ENCODE measurements at regions not wholly inside any gene's neighbourhood (a gene's known extent, or its start where the extent isn't known, plus 50 kb on each side); places are given as distances from the start of the nearest gene placed in this dataset.

- 68 to 76% (median 70%) methylated on average over 4 of the region's 4 CpGs for WGBS, 5 donors
- no peak for DNase-seq
- Histone ChIP-seq H3K4me3 (no peak overlapping the region), H3K27ac (no peak overlapping the region), H3K9me3 (no peaks in the 10 kb centered on the region), H3K36me3 (no peaks in the 10 kb centered on the region), H3K4me1 (no peaks in the 10 kb centered on the region), H3K27me3 (replicated peaks in 1 of 7) (peaks cover 0 to 8% (median 0%) of the 10 kb centered on the region in 7 donors)
- intact Hi-C loops (cut with DNase I; ENCODE audit: low total_unique reads): no loop called here
- TF ChIP-seq POLR2AphosphoS5 (IDR thresholded peaks at IDR 0.05): no peak
- peak in 4 of 11 experiments; percentile 18 to 37 (median 26) for TF ChIP-seq CTCF (IDR thresholded peaks at IDR 0.05 in 8 of 11, conservative IDR thresholded peaks at IDR 0.05 in 3 of 11)
These were observed 127.7 kb downstream of the MTHFS start for GRCh38 chr15:79769069-79769481.

- 82 to 89% (median 83%) methylated on average over 11 of the region's 11 CpGs for WGBS, 5 donors
- TF ChIP-seq POLR2A (IDR thresholded peaks at IDR 0.05): no peak
- TF ChIP-seq CTCF (IDR thresholded peaks at IDR 0.05 in 8 of 11, conservative IDR thresholded peaks at IDR 0.05 in 3 of 11): no peak
- no peak for TF ChIP-seq POLR2AphosphoS5 (IDR thresholded peaks at IDR 0.05)
- Histone ChIP-seq H3K27ac (no peak overlapping the region), H3K4me3 (no peak overlapping the region), H3K27me3 (replicated peaks in 1 of 7) (peaks cover 0 to 8% (median 0%) of the 10 kb centered on the region in 7 donors), H3K9me3 (no peaks in the 10 kb centered on the region), H3K36me3 (no peaks in the 10 kb centered on the region), H3K4me1 (no peaks in the 10 kb centered on the region)
- no peak for DNase-seq
- intact Hi-C loops (cut with DNase I; ENCODE audit: low total_unique reads): no loop called here
These were observed 126.7 kb downstream of the MTHFS start for GRCh38 chr15:79769933-79770759.

- H3K4me3 ChIP-seq: no peak overlapping the region
- no peak for TF ChIP-seq CTCF (IDR thresholded peaks at IDR 0.05 in 8 of 11, conservative IDR thresholded peaks at IDR 0.05 in 3 of 11)
- no peak for TF ChIP-seq POLR2A (IDR thresholded peaks at IDR 0.05)
- TF ChIP-seq POLR2AphosphoS5 (IDR thresholded peaks at IDR 0.05): no peak
- DNase-seq: no peak
- WGBS, 5 donors: 89 to 96% (median 92%) methylated on average over 7 of the region's 7 CpGs
- H3K9me3 ChIP-seq: no peaks in the 10 kb centered on the region
- H3K36me3 ChIP-seq: no peaks in the 10 kb centered on the region
- intact Hi-C loops (cut with DNase I; ENCODE audit: low total_unique reads): no loop called here
- no peaks in the 10 kb centered on the region for H3K27me3 ChIP-seq (replicated peaks in 1 of 7)
- H3K4me1 ChIP-seq: no peaks in the 10 kb centered on the region
- no peak overlapping the region for H3K27ac ChIP-seq
These were observed 123.7 kb downstream of the MTHFS start for GRCh38 chr15:79773128-79773527.

GRCh38 chr15:79775821-79776220 lies 121.0 kb downstream of the MTHFS start:
- no peak for DNase-seq
- intact Hi-C loops (cut with DNase I; ENCODE audit: low total_unique reads): no loop called here
- Histone ChIP-seq H3K4me1 (no peaks in the 10 kb centered on the region), H3K9me3 (peaks cover 0 to 4% (median under 1%) of the 10 kb centered on the region in 8 donors), H3K4me3 (no peak overlapping the region), H3K27ac (no peak overlapping the region), H3K36me3 (no peaks in the 10 kb centered on the region), H3K27me3 (replicated peaks in 1 of 7) (peaks cover 0 to 11% (median 0%) of the 10 kb centered on the region in 7 donors)
- 42 to 80% (median 57%) methylated on average over 2 of the region's 2 CpGs for WGBS, 5 donors
- TF ChIP-seq POLR2AphosphoS5 (IDR thresholded peaks at IDR 0.05) (no peak), POLR2A (IDR thresholded peaks at IDR 0.05) (no peak), CTCF (IDR thresholded peaks at IDR 0.05 in 8 of 11, conservative IDR thresholded peaks at IDR 0.05 in 3 of 11) (no peak)
